GM21825 (cell line): ENCODE measurements at regions not wholly inside any gene's neighbourhood (a gene's known extent, or its start where the extent isn't known, plus 50 kb on each side); places are given as distances from the start of the nearest gene placed in this dataset.
"Not testable (repeated sequence)": the region's sequence is repeated elsewhere in the genome, so short reads cannot be mapped to it uniquely, and the experiment has no call there.

Experiments used
- ATAC-seq: cut with Tn5 transposase; IDR thresholded peaks from one replicate; pipeline ENCODE4 v1.9.1; 2021; ENCODE audit warnings: mild to moderate bottlenecking, moderate library complexity; ENCODE audit not compliant: unreplicated experiment

- ATAC-seq, result no peak
These were observed 905.0 kb upstream of the ATXN7L3B start for GRCh38 chr12:73632661-73633060.

- ATAC-seq, result not testable (repeated sequence)
These were observed 898.2 kb upstream of the ATXN7L3B start for GRCh38 chr12:73639397-73639796.

GRCh38 chr12:73656375-73656774 lies 881.3 kb upstream of the ATXN7L3B start:
- ATAC-seq, result no peak

- ATAC-seq, result no peak
These were observed 877.8 kb upstream of the ATXN7L3B start for GRCh38 chr12:73659802-73660201.

- no peak for ATAC-seq
These were observed 872.4 kb upstream of the ATXN7L3B start for GRCh38 chr12:73665193-73665592.

GRCh38 chr12:73671550-73671949 lies 866.1 kb upstream of the ATXN7L3B start:
- not testable (repeated sequence) for ATAC-seq

- ATAC-seq, result no peak
These were observed 859.9 kb upstream of the ATXN7L3B start for GRCh38 chr12:73677520-73678291.

GRCh38 chr12:73678335-73678734 lies 859.3 kb upstream of the ATXN7L3B start:
- ATAC-seq, result no peak

GRCh38 chr12:73699318-73699717 lies 838.3 kb upstream of the ATXN7L3B start:
- no peak for ATAC-seq

- no peak for ATAC-seq
These were observed 823.0 kb upstream of the ATXN7L3B start for GRCh38 chr12:73714655-73715054.

- not testable (repeated sequence) for ATAC-seq
These were observed 821.5 kb upstream of the ATXN7L3B start for GRCh38 chr12:73716143-73716542.

- ATAC-seq, result no peak
These were observed 818.4 kb upstream of the ATXN7L3B start for GRCh38 chr12:73719223-73719622.

- no peak for ATAC-seq
These were observed 810.8 kb upstream of the ATXN7L3B start for GRCh38 chr12:73726881-73727280.

GRCh38 chr12:73731658-73732057 lies 806.0 kb upstream of the ATXN7L3B start:
- ATAC-seq, result no peak

- ATAC-seq, result no peak
These were observed 768.3 kb upstream of the ATXN7L3B start for GRCh38 chr12:73769337-73769736.

GRCh38 chr12:73798523-73798922 lies 739.1 kb upstream of the ATXN7L3B start:
- no peak for ATAC-seq

GRCh38 chr12:73815072-73815645 lies 722.5 kb upstream of the ATXN7L3B start:
- ATAC-seq, result no peak

- no peak for ATAC-seq
These were observed 720.5 kb upstream of the ATXN7L3B start for GRCh38 chr12:73817161-73817560.

- ATAC-seq, result no peak
These were observed 703.9 kb upstream of the ATXN7L3B start for GRCh38 chr12:73833746-73834145.

GRCh38 chr12:73841963-73842362 lies 695.7 kb upstream of the ATXN7L3B start:
- ATAC-seq, result no peak

GRCh38 chr12:73863546-73863945 lies 674.1 kb upstream of the ATXN7L3B start:
- no peak for ATAC-seq

GRCh38 chr12:73867147-73867546 lies 670.5 kb upstream of the ATXN7L3B start:
- ATAC-seq, result no peak

- not testable (repeated sequence) for ATAC-seq
These were observed 660.3 kb upstream of the ATXN7L3B start for GRCh38 chr12:73877291-73877690.
